Stimulated activated CD8-positive, alpha-beta memory T cell treated with anti-CD3 and anti-CD28 coated beads, Interleukin-7, amount 100 ng/mL, for 4 hours (primary cell): ENCODE measurements at regions not wholly inside any gene's neighbourhood (a gene's known extent, or its start where the extent isn't known, plus 50 kb on each side); places are given as distances from the start of the nearest gene placed in this dataset.

Experiments
- DNase-seq, 2 donors: peaks; one replicate each; pipeline ENCODE4 v3.0.0-alpha.2; 2020; ENCODE audit warnings: low read depth in 2 of 2

DNA sequence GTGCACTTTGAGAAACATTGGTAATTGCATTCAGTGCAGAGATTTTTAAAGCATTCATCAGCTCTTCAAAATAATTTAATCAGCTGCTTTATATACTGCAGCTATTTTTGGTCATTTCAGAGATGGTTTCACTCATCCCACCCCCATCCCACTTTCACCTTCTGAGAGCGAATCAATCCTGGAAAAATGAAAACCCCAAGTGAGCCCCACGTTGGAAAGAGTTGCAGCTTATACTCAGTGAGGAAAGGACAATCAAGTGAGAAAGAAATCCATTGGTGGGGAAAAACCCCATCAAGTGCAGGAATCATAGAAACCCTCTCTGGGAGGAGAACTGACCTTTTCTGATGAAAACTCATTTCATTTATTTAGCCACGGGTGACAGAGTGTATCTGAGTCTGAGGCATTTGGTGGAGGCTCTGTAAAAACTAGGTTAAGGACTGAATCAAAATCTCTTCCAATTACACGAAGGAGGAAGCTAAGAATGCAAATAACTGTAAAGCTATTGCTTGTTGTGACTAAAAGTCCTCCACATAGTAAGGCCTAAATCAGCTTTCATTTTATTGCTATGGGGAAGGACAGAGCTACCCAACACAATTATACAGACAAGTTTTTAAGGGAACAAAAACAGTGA is 240.4 kb upstream of the PGRMC2 start:
- DNase-seq = no peak

DNA sequence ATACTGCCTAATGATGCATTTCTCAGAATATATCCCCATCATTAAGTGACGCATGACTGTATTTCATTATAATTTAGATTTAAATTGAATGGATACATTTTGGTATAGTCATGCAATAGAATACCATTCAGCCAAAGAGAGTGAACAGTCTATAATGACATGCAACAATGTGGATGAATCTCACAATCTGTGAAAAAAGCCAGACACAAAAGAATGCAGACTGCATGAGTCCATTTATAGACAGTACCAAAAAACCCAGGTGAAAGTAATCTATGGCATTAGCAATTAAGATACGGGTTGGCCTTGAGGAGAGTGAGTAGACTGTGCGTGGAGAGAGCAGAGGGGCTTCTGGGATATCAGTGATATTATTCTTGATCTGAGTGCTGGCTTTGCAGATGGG is 239.7 kb upstream of the PGRMC2 start:
- no peak for DNase-seq

DNA sequence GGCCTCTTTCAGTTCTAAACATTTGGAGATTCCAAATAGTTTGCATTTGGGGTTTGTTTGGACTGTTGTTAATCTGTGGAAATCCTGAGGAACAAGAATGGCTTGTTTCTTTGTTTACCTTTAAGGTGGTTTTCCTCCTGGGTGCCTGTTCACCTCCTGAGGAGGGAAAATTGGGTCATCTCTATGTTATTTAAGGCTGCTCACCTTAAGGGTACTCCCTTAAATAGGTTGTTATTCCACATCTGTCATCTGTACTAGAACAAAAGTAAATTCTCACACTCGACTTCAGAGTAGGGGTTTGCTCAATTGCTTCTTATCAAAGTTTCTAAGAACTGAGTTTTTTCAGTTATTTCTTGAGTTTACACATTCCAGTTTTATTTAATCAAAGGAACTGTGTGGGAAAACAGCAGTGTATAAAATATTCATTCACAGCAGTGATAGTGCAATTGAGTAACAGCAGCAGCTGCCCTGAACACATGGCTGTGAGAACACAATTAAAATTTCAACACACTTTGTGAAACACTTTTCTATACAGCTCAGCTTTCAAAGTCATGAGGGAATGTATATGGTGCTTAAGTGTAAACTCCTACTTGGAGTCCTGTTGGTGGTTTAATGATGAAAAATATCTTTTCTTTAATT is 238.5 kb upstream of the PGRMC2 start:
- DNase-seq = no peak

DNA sequence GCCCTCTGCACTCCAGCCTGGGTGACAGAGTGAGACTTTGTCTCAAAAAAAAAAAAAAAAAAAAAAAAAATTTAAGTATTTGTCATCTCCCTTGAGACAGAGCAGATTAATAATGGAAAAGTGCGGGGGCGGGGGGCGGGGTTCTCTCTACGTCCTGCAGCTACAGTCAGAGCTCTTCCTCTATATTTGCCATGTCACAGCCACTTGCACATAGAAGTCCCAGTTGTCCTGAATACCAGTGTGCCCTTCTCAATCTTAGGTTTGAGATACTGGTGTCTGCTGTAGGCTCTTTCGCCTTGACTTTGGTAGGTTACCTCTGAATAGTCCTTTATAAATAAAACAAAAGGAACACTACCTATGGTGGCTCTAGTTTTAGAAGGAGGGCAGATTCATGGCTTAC is 237.8 kb upstream of the PGRMC2 start:
- DNase-seq = no peak

DNA sequence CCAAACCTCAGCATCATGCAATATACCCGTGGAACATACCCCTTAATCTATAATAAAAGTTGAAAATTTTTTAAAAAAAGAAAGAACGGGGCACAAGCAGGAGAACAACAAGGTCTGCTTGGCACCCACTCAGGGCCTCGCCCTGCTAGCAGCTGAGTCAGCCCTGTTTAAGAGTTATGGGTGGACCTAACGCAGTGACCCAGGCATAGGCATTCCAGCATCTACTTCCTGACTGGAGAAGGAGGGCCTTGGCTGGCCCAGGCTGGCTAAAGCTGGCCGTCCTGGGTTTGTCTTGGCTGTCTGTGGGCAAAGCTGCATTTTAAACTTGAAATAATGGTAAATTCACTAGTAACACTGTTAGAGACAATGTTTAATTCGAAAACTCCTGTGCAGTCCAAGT is 236.7 kb upstream of the PGRMC2 start:
- DNase-seq = no peak

DNA sequence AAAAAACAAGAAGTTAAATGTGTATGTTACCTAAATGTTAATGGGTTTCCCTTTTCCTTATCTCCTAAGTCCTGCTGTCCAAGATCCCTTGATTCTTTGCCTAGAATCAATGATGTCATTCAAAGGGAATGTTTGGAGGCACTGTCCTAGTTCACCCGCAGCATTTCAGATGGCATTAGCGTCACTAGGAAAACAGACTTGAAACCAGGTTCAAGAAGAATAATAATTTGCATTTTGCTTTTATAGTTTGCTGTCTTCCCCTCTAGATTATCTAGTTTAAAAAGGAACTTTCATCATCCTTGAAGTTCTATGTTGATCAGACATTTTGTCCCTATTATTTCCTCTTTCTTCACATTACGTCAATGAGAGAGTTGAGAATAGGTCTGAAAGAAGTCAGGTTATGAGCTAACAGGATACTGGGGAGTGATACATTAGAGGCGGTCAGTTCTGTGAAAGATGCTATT is 234.1 kb upstream of the PGRMC2 start:
- no peak for DNase-seq

DNA sequence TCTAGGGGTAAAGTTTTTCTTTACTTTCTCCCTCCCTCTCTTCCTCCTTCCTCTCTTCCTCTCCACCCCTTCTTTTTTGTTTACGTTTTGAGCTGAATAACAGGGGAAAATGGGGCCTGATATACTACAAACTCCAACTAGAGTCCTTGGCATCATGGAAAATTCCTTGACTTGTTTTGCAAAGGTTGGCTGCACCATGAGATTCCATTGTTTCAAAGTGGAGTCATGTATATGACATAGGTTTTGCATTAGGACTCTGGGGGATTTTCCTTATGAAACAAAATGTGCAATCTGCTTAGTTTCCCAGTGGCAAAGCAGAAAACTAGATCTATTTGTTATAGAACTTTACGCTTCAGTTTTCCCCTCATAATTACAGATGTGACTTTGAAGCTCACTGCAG is 233.5 kb upstream of the PGRMC2 start:
- no peak for DNase-seq

DNA sequence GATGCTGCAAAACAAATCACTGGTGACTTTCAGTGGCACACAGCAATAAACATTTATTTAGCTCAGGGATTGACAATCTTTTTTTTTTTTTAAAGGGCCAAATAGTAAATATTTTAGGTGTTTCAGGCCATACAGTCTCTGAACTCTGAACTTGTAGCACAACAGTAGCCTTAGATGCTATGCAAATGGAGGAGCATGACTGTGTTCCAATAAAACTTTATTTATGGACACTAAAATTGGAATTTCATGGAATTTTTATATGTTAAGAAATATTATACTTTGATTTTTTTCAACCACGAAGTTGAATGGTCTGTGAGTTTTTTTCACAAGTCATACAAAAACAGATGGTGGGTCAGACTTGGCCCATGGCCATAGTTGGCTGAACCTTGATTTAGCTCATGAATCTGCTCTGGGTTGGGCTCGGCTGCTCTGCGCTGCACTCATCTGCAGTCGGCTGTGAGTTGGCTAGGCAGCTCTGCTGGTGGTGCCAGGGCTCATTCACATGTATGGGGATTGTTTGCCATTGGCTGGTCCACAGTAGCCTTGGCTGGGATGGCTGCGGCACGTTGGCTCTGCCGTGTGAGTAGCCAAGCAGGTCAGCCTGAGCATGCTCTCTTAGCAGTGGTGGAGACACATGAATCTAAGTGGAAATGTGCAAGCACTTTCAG is 231.7 kb upstream of the PGRMC2 start:
- no peak for DNase-seq

DNA sequence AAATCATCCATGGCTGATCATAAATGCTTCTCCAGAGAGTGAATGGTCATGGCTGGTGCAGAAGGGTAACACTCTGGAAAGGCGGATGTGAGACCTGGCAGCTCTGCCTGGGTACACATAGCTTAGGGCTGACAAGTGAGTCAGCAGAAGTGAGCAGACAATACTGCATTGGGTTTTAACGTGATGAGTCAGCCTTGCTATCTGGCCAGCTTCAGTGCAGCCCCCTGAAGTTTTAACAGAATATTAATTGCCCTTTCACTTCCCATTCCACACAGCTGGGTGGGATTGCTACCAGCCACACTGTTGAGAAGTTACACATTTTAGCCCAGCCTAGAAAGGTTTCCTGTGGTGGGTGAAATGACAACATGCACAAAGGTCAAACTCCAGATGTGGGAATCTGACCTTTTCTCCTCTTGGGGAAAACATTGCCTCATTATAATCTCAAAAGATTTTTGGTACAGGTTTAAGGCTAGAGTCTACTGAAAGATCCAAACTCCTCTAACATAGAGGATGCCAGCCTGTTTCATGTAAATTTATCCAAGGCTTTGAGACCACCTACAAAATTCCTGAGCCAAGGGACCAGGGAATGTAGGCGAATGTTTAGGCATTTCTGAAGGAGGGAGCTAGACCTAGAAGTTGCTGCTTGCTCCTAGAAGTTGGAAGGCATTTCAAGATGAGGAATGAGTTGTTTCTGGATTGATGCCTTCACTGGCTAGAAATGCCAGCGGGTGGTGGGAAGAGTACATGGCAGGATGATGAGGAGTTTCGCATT is 230.3 kb upstream of the PGRMC2 start:
- DNase-seq = no peak

DNA sequence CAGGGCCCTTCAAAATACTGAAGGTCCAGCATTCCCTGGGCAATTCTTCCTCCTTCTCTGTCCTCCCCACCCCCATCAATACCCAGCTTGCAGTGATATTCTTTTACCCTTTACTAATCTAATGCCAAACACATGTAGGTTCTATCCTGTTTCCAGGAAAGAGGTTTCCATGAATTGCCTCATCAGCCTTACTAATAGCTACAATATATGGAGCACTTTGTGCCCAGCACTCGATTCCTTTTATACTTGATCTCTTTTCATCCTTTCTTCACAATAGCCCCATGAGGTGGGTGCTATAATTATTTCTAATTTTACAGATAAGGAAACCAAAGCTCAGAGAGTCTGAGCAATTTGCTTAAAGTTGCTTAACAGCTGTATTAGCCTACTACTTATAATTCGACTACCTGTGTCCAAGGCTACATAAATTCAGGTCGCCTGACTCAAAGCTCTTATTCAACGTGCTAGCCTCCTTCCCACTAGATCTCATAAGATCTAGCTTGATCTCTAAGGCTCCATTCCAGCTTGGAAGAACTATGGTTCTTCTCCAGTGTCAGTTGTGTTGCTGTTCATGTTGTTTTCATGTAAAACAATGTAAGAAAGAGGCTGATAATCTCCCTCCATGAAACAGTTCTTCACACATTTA is 229.6 kb upstream of the PGRMC2 start:
- DNase-seq = no peak

DNA sequence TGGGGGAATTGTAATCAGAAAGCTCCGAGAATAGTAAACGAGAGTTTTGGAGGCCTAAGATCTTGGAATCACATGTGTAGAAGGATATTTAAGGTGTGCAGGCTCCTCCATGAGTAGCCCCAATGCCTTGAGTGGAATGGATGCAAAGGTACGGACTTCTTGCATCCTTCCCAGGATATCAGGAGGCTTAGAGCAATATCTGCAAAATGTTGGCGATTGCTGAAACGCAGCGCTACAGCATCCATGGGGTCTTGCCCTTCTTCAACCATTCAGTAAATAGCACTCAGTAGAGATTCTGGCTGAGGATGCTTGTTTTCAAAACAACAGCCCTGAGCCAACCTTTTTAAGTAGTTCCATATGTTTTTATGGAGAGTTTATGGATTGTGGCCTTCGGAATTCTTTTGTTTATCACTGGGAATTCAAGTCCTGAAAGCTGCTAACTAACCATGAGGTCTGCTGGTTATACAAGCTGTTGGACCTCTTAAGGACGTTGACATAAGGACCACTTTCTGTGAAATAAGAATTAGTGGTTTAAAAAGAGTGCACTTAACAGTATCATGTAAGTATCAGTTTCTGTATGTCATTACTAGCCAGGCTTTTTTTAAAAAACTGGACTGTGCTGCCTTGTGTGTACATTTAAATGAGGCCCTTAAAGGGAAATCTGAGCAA is 228.8 kb upstream of the PGRMC2 start:
- no peak for DNase-seq

DNA sequence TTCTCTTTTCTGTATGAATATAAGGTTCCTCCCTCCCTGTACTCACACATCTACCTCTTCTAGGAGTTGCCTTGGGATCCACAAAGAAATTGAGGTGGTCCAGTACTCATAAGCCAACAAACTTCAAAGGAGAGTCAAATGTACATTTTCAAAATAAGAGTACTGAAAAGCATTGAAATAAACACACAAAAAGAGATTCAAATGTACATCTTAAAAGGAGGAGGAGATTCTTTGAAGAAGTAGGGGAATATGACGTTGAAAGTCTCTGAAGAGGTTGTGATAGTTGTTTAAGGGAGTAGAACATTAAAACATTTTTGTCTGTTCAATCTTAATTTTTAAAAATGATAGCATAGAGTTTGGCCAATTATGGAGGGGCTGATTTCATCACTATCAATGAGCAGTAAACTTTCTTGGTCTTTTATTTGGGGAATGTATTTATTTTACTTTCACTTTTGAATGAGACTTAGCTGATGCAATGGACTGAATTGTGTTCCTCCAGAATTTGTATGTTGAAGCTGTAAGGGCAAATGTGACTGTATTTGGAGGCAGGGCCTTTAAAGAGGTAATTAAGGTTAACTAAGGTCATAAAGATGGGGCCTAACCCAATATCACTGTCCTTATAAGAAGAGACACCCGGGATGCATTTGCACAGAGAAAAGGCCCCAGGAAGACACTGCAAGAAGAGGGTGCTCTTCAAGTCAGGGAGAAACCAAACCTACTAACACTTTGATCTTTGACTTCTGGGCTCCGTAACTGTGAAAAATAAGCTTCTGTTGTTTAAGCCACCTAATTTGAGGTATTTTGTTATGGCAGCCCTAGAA is 226.3 kb upstream of the PGRMC2 start:
- DNase-seq = no peak

DNA sequence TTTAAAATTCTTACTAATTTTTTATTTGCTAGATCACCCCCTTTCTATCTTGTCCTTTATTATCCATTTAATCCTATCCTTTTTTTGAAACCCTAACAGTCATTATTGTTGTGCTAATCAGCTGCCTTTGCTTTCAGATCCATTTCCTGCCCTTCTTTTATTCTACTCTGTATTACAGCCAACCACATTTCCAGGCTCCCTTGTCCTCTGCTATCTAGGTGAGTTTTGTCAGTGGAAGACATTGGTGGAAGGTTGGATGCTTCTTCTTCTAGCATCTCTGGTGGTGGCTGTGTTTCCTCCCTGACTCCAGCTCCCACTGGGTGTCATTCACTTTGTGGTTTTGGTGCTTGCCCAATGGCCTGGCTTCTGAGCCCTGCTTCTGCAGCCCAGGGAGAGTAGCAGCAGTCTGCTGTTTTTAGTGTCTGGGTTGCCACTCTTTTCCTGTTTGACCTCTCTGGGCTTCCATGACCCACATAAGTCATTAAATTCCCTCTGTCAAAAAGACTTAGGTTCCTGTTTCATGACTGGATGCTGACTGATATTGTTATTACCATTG is 225.2 kb upstream of the PGRMC2 start:
- no peak for DNase-seq

DNA sequence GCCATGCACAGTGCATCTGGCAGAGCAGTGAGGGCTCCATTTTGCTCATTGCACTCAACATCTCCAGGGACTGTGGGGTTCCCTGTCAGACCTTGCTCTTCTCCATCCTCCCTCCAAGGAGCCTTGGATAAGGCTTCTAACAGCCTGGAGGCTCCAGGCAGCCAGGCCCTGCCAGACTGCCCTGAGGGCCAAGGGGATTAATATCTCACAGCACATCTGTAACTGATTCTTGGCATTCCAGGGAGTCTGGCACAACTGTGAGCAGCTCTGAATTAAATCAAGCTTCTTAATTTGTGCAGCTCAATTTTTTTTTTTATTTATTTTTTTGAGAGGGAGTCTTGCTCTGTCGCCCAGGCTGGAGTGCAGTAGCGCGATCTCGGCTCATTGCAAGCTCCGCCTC is 224.5 kb upstream of the PGRMC2 start:
- no peak for DNase-seq

DNA sequence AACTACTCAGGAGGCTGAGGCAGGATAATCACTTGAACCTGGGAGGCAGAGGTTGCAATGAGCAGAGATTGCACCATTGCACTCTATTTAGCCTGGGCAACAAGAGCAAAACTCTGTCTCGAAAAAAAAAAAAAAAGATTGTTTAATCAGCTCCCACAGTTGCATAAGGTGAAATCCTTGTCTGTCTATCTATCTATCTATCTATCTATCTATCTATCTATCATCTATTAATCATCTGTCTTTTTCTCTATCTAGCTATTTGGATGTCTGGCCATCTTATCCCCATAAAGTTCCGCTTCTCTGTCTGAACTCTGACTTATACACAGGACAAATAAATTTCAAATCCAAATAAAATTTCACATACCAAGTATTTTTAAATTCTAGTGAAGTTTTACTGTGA is 223.2 kb upstream of the PGRMC2 start:
- no peak for DNase-seq

DNA sequence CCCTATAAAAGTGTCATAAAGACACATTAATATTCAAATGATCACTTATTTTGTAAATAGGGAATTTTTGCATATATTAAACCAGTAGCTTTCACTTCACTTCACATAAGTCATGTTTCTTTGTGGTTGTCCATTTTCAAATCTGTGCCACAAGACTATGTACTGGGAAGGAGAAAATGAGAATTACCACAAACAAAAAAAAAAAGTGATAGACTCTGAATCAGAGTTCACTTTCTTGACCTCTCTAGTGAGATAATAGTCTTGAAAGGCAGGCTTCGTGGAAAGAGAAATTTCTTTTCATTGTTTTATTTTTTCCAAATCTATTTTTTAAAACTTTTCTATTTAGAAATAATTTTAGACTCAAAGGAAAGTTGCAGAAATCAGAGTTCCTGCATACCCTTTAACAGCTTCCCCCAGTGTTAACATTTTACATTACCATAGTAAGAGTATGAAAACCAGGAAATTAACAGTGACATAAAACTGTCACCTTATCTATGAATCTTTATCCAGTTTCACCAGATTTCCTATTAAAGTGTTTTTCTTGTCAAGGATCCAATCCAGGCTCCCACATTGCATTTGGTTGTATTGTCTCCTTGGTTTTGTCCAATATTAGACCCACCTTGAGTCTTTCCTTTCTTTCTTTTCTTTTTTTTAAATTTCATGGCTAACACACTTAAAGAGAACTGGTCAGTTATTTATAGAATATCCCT is 215.4 kb upstream of the PGRMC2 start:
- no peak for DNase-seq

DNA sequence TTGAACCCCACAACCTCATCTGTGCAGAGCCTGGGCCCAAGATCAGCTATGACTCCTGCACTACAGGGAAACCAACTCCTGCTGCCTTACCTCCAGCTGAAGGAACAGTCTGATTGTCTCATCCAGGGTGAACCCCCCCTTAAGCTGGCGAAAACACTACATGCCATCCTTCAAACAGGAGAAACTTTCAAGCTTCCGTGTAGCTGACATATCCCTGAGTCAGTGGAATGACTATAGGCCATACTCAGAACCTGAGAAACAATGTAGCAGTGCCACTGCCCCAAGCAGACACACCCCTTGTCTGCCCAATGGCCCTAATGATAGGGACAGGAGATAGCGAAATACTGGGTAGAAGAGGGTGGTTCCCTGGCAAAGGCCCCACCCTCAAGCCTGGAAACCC is 213.6 kb upstream of the PGRMC2 start:
- DNase-seq = no peak

DNA sequence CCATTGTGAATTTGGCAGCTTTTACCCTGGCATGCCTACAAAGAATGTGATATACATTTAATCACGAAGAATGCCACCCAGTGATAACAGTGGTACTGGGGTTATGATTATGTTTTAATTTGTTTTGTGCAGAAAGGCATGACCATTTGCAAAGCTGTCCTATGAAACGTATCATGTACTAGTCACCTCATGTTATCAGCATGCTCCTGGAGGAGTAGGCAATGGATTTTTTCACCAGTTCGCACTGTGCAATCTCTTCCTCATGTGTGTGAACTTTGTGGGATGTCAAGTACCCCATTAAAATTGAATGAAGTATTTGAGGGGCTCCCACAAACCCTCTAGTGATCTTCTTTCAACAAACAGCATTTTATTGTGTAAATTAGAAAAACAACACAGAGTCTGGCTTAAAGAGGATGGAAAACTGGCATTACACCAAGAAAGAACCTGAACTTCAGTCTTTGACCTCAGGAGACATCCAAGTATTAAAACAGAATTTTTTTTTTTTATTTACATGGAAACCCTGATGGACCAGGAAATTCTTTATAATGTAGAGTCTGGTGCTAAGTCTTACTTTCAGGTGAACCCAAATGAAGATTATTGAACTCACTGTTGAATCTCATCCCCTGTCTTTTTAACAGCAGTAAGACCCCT is 200.6 kb upstream of the PGRMC2 start:
- DNase-seq = no peak

DNA sequence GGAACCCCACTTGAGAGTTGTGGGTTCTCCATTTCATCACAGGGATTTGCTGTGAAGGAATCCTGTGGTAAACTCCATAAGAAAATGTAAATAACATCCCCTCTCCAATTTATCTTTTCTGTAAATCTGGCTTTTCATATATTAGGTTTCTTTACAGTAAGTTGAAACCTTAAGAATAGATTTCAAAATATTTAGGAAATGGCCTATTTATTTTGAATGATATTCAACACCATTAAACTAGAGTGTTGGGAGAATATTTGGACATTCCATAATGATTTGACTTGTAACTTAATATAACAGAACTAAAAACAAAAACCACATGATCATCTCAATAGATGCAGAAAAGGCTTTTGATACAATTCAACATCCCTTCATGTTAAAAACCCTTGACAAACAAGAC is 197.3 kb upstream of the PGRMC2 start:
- DNase-seq = no peak
